MM.1S (cell line): ENCODE measurements at regions not wholly inside any gene's neighbourhood (a gene's known extent, or its start where the extent isn't known, plus 50 kb on each side); places are given as distances from the start of the nearest gene placed in this dataset.

ENCODE experiments used
- DNase-seq: peaks from one replicate; pipeline ENCODE4 v3.0.0-alpha.2; 2015
- H2AFZ ChIP-seq: fragments of 300-600 bp; sonication (generic); 2 replicates; pipeline ENCODE4 v1.6.0; 2016; ENCODE audit warnings: antibody characterized with exemption, low read length
- H3F3A ChIP-seq: fragments of 300-600 bp; sonication (generic); 2 replicates; pipeline ENCODE4 v1.6.1; 2016; ENCODE audit warnings: mild to moderate bottlenecking, antibody characterized with exemption, low read length, moderate library complexity, mixed read lengths; ENCODE audit not compliant: insufficient read depth
- H3K27ac ChIP-seq: fragments of 300-600 bp; sonication (generic); 2 replicates; pipeline ENCODE4 v1.5.1; 2016; ENCODE audit warnings: mild to moderate bottlenecking, low read length
- H3K27me3 ChIP-seq: fragments of 300-600 bp; sonication (generic); replicated peaks from 2 replicates; pipeline ENCODE4 v1.6.0; 2016; ENCODE audit warnings: low read length; ENCODE audit not compliant: insufficient read depth
- H3K36me3 ChIP-seq: fragments of 300-600 bp; sonication (generic); replicated peaks from 2 replicates; pipeline ENCODE4 v1.6.1; 2016; ENCODE audit warnings: mild to moderate bottlenecking, low read length, mixed read lengths; ENCODE audit not compliant: insufficient read depth
- H3K4me1 ChIP-seq: fragments of 300-600 bp; sonication (generic); 2 replicates; pipeline ENCODE4 v1.6.1; 2016; ENCODE audit warnings: low read length, mixed read lengths
- H3K4me2 ChIP-seq: fragments of 300-600 bp; sonication (generic); 2 replicates; pipeline ENCODE4 v1.6.0; 2016; ENCODE audit warnings: low read depth, low read length
- H3K4me3 ChIP-seq: fragments of 300-600 bp; sonication (generic); 2 replicates; pipeline ENCODE4 v1.5.1; 2016; ENCODE audit warnings: low read length, mixed read lengths
- H3K79me2 ChIP-seq: fragments of 300-600 bp; sonication (generic); 2 replicates; pipeline ENCODE4 v1.6.1; 2016; ENCODE audit warnings: mixed run types, low read length, mixed read lengths
- H3K9ac ChIP-seq: fragments of 300-600 bp; sonication (generic); 2 replicates; pipeline ENCODE4 v1.6.1; 2016; ENCODE audit warnings: low read length, mixed read lengths
- H3K9me2 ChIP-seq: fragments of 300-600 bp; sonication (generic); replicated peaks from 2 replicates; pipeline ENCODE4 v1.6.1; 2016; ENCODE audit warnings: mild to moderate bottlenecking, low read length, mixed read lengths; ENCODE audit not compliant: insufficient read depth
- H3K9me3 ChIP-seq: fragments of 300-600 bp; sonication (generic); replicated peaks from 2 replicates; pipeline ENCODE4 v1.6.1; 2016; ENCODE audit warnings: mild to moderate bottlenecking, low read length, mixed read lengths; ENCODE audit not compliant: insufficient read depth
- H4K20me1 ChIP-seq: fragments of 300-600 bp; sonication (generic); 2 replicates; pipeline ENCODE4 v1.6.1; 2016; ENCODE audit warnings: mild to moderate bottlenecking, low read length, moderate library complexity, mixed read lengths; ENCODE audit not compliant: insufficient read depth
- EZH2 ChIP-seq: fragments of 300-600 bp; sonication (generic); optimal IDR thresholded peaks from 2 replicates; pipeline ENCODE3; 2017; ENCODE audit warnings: low read depth, mild to moderate bottlenecking, antibody characterized with exemption, low read length, mixed read lengths
- EZH2phosphoT487 ChIP-seq: fragments of 300-600 bp; sonication (generic); IDR thresholded peaks from 2 replicates; pipeline ENCODE4 v1.6.1; 2018; ENCODE audit warnings: antibody characterized with exemption, low read length
- TF ChIP-seq, protein P1 (sequence below): fragments of 300-600 bp; sonication (generic); IDR thresholded peaks from 2 replicates; pipeline ENCODE4 v1.5.1; 2016; ENCODE audit warnings: antibody characterized with exemption, low read length, mixed read lengths

DNA sequence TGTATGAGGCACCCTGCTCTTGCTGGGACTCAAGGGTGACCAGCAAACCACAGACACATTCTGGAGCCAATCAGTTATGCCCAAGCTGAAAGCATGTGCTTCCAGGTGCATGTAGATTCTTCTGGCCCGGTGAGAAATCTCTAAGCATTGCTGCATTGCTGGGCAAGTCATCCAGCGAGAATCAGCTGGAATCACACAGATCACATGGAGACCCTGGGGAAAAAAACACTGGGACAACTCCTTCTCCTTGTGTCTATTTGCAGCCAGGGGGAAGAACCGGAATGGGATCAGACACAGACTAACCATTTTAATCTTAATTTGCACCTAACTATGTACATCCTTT lies 119.7 kb upstream of the KLF7 start:
- Histone ChIP-seq H3K9ac (no peak overlapping the region), H3K4me3 (no peak overlapping the region), H3K79me2 (no peaks in the 10 kb centered on the region), H3K36me3 (no peaks in the 10 kb centered on the region), H3K4me1 (no peaks in the 10 kb centered on the region), H3K9me3 (no peaks in the 10 kb centered on the region), H3K27ac (no peak overlapping the region), H2AFZ (no peak overlapping the region), H3K4me2 (no peak overlapping the region), H4K20me1 (no peaks in the 10 kb centered on the region), H3K9me2 (no peaks in the 10 kb centered on the region), H3K27me3 (no peaks in the 10 kb centered on the region), H3F3A (no peaks in the 10 kb centered on the region)
- no peak for DNase-seq
- TF ChIP-seq EZH2, result no peak
- TF ChIP-seq, protein P1, sequence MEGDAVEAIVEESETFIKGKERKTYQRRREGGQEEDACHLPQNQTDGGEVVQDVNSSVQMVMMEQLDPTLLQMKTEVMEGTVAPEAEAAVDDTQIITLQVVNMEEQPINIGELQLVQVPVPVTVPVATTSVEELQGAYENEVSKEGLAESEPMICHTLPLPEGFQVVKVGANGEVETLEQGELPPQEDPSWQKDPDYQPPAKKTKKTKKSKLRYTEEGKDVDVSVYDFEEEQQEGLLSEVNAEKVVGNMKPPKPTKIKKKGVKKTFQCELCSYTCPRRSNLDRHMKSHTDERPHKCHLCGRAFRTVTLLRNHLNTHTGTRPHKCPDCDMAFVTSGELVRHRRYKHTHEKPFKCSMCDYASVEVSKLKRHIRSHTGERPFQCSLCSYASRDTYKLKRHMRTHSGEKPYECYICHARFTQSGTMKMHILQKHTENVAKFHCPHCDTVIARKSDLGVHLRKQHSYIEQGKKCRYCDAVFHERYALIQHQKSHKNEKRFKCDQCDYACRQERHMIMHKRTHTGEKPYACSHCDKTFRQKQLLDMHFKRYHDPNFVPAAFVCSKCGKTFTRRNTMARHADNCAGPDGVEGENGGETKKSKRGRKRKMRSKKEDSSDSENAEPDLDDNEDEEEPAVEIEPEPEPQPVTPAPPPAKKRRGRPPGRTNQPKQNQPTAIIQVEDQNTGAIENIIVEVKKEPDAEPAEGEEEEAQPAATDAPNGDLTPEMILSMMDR, result no peak
- no peak for TF ChIP-seq EZH2phosphoT487

DNA sequence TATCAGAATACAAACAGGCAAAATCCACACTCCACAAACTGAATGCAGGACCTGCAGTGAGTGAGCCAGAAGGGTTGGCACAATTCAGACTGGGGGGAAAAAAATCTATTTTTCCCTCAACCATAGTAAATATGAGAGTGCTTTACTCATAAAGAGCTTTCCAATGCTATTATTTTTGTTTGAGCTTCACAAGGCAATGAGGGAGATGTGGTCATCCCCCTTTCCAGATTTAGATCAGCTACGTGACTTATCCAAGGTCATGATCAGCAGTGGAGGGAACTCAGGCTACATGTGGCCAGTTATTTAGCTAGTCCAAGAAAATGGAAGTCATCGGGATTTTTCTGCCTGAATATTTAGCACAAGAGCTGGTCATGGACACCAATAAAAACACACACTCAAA lies 120.4 kb upstream of the KLF7 start:
- Histone ChIP-seq H3K27me3 (no peaks in the 10 kb centered on the region), H3K4me3 (no peak overlapping the region), H3K4me1 (no peaks in the 10 kb centered on the region), H3K9me2 (no peaks in the 10 kb centered on the region), H3K9me3 (no peaks in the 10 kb centered on the region), H3K9ac (no peak overlapping the region), H3K79me2 (no peaks in the 10 kb centered on the region), H2AFZ (no peak overlapping the region), H3K36me3 (no peaks in the 10 kb centered on the region), H3K4me2 (no peak overlapping the region), H3F3A (no peaks in the 10 kb centered on the region), H4K20me1 (no peaks in the 10 kb centered on the region), H3K27ac (no peak overlapping the region)
- DNase-seq, result no peak
- no peak for TF ChIP-seq EZH2
- no peak for TF ChIP-seq EZH2phosphoT487
- TF ChIP-seq, protein P1, result no peak

DNA sequence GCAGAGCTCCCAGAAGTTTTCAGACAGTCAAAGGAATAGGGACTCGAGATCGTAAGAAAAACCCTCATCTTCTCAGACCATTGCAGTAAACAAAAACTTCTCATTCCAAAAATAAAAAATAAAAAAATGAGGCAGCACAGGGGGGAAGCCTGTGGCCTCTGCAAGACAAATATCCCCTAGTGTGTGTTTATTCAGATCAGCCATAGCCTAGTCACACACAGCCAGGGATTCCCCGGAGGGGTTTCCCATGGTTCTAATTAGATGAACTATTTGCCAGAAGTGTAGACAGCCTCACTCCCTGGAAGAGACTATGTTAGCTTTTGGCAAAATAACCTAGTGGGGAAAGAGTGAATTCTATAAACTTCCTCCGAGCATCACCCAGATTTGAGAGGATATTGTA lies 122.9 kb upstream of the KLF7 start:
- H2AFZ ChIP-seq, result no peak overlapping the region
- no peaks in the 10 kb centered on the region for H3K27me3 ChIP-seq
- no peaks in the 10 kb centered on the region for H3K79me2 ChIP-seq
- H4K20me1 ChIP-seq, result no peaks in the 10 kb centered on the region
- no peaks in the 10 kb centered on the region for H3K36me3 ChIP-seq
- H3F3A ChIP-seq, result no peaks in the 10 kb centered on the region
- no peak overlapping the region for H3K9ac ChIP-seq
- H3K4me3 ChIP-seq, result no peak overlapping the region
- TF ChIP-seq EZH2, result no peak
- TF ChIP-seq, protein P1, result no peak
- TF ChIP-seq EZH2phosphoT487, result no peak
- H3K4me1 ChIP-seq, result no peaks in the 10 kb centered on the region
- H3K9me2 ChIP-seq, result no peaks in the 10 kb centered on the region
- H3K9me3 ChIP-seq, result no peaks in the 10 kb centered on the region
- H3K27ac ChIP-seq, result no peak overlapping the region
- no peak overlapping the region for H3K4me2 ChIP-seq
- no peak for DNase-seq
